K562 (cell line): ENCODE measurements at regions not wholly inside any gene's neighbourhood (a gene's known extent, or its start where the extent isn't known, plus 50 kb on each side); places are given as distances from the start of the nearest gene placed in this dataset.

Experiments
- ATAC-seq: fragments of 200-7000 bp; cut with Tn5 transposase; 3 replicates; pipeline ENCODE4 v1.9.1; 2020; ENCODE audit warnings: moderate library complexity
- BruUV-seq: library from RNA; stranded (reverse); fragments of 400-500 nt; replicated peaks from 2 replicates; lab custom pipeline; 2021; lab: Mats Ljungman, UMichigan
- CTCF ChIA-PET: fragments of 300-600 bp; formaldehyde crosslinking; extraction: SDS; loops from one replicate; lab custom pipeline; 2021; ENCODE audit warnings: low intra/inter-chr PET ratio; lab: Yijun Ruan, JAX
- POLR2A ChIA-PET: fragments of 300-600, 350-650 bp; sonication (Branson Sonifier 250); formaldehyde crosslinking; extraction: SDS; loops from one replicate; lab custom pipeline; 2021; ENCODE audit warnings: antibody characterized with exemption, inconsistent platforms; lab: Yijun Ruan, JAX
- DNase-seq, 4 experiments: peaks; one replicate each; pipeline versions ENCODE4 v3.0.0 to v3.0.0-alpha.2; 2011 to 2018; ENCODE audit warnings: low spot score in 3 of 4, mixed read lengths in 3 of 4; ENCODE audit errors: extremely low read depth in 1 of 4
- FAIRE-seq: peaks from 2 replicates; lab custom pipeline; 2011; peaks lifted over from hg19 to GRCh38; lab: Jason Lieb, UNC
- H2AFZ ChIP-seq: 2 replicates; pipeline ENCODE4 v1.6.0; 2011; ENCODE audit warnings: low read depth, low read length, control low read depth, inconsistent platforms
- H3K27ac ChIP-seq: fragments of 200-600 bp; 3 replicates; pipeline ENCODE4 v1.8.0; 2011; ENCODE audit warnings: low read depth, mild to moderate bottlenecking, control low read depth, inconsistent platforms, low read length, moderate library complexity, mixed read lengths; ENCODE audit errors: extremely low read depth
- H3K27me3 ChIP-seq, 2 experiments: fragments of 300-600 bp in 1 of 2; 2 replicates in 1 of 2; 3 replicates in 1 of 2; pipeline versions ENCODE4 v1.6.0 to v1.8.0; 2011; ENCODE audit warnings: inconsistent platforms in 2 of 2, low read length in 2 of 2, mild to moderate bottlenecking in 1 of 2, mixed read lengths in 1 of 2, moderate library complexity in 1 of 2; ENCODE audit not compliant: control insufficient read depth in 2 of 2, insufficient read depth in 2 of 2
- H3K36me3 ChIP-seq: fragments of 300-600 bp; 3 replicates; pipeline ENCODE4 v1.8.0; 2011; ENCODE audit warnings: mild to moderate bottlenecking, low read length, inconsistent platforms; ENCODE audit not compliant: control insufficient read depth, insufficient read depth
- H3K4me1 ChIP-seq, 2 experiments: fragments of 200-600 bp in 1 of 2; replicated peaks in 1 of 2; 2 replicates in 1 of 2; 3 replicates in 1 of 2; pipeline versions ENCODE4 v1.5.1 to v1.8.0; 2011; ENCODE audit warnings: inconsistent platforms in 2 of 2, low read length in 2 of 2, mild to moderate bottlenecking in 1 of 2, mixed read lengths in 1 of 2, moderate library complexity in 1 of 2; ENCODE audit not compliant: control insufficient read depth in 2 of 2, insufficient read depth in 2 of 2
- H3K4me2 ChIP-seq: 2 replicates; pipeline ENCODE4 v1.6.1; 2011; ENCODE audit warnings: low read length, control low read depth, inconsistent platforms, mixed read lengths; ENCODE audit not compliant: insufficient read depth
- H3K4me3 ChIP-seq: fragments of 200-600 bp; sonication (generic), shearing (Covaris generic); 2 replicates; pipeline ENCODE4 v1.5.1; 2016; ENCODE audit warnings: control low read depth, inconsistent platforms
- H3K79me2 ChIP-seq: fragments of 200-600 bp; 3 replicates; pipeline ENCODE4 v1.8.0; 2011; ENCODE audit warnings: low read length, inconsistent platforms; ENCODE audit not compliant: control insufficient read depth, insufficient read depth
- H3K9ac ChIP-seq, 2 experiments: 2 replicates each; pipeline versions ENCODE4 v1.6.0 to v1.6.1; 2011; ENCODE audit warnings: low read depth in 2 of 2, low read length in 2 of 2, control low read depth in 1 of 2, inconsistent platforms in 1 of 2, mild to moderate bottlenecking in 1 of 2, mixed read lengths in 1 of 2; ENCODE audit not compliant: insufficient read depth in 1 of 2
- H3K9me1 ChIP-seq: one replicate; pipeline ENCODE4 v1.6.0; 2011; ENCODE audit warnings: inconsistent platforms, mild to moderate bottlenecking, low read length, moderate library complexity; ENCODE audit not compliant: control insufficient read depth, insufficient read depth
- H3K9me3 ChIP-seq: replicated peaks from 2 replicates; pipeline ENCODE4 v1.5.1; 2011; ENCODE audit warnings: low read depth, low read length, inconsistent platforms; ENCODE audit not compliant: control insufficient read depth, insufficient read depth
- H4K20me1 ChIP-seq: replicated peaks from 2 replicates; pipeline ENCODE4 v1.6.1; 2011; ENCODE audit warnings: low read length, inconsistent platforms, mixed read lengths; ENCODE audit not compliant: control insufficient read depth, insufficient read depth
- CEBPG ChIP-seq, 3 experiments: fragments of 200-800 bp in 1 of 3; sonication (Bioruptor generic) in 1 of 3; sonication (generic) in 1 of 3; formaldehyde crosslinking in 1 of 3; IDR thresholded peaks in 2 of 3; conservative IDR thresholded peaks in 1 of 3; 2 replicates each; pipeline versions ENCODE4 v1.6.1 to v1.8.0; 2016 to 2022; ENCODE audit warnings: missing compliant biosample characterization in 2 of 3, missing genetic modification characterization in 2 of 3, mild to moderate bottlenecking in 1 of 3, missing genetic modification reagents in 1 of 3
- FOXJ3 ChIP-seq: sonication (generic); formaldehyde crosslinking; IDR thresholded peaks from 2 replicates; pipeline ENCODE4 v1.4.0; 2020; ENCODE audit warnings: mild to moderate bottlenecking, missing genetic modification reagents
- GABPB2 ChIP-seq: fragments of 250-450 bp; sonication (Bioruptor Pico); conservative IDR thresholded peaks from 2 replicates; pipeline ENCODE4 v1.5.1; 2021; ENCODE audit warnings: mild to moderate bottlenecking
- JUN ChIP-seq, 2 experiments: sonication (generic) in 1 of 2; formaldehyde crosslinking in 1 of 2; IDR thresholded peaks; 2 replicates each; pipeline versions ENCODE4 v1.6.1 to v1.8.0; 2012 to 2022; ENCODE audit warnings: borderline replicate concordance in 2 of 2, mild to moderate bottlenecking in 2 of 2, improper control_type of control experiment in 1 of 2, low read depth in 1 of 2, low read length in 1 of 2, missing genetic modification reagents in 1 of 2
- MIER1 ChIP-seq: fragments of 450-650 bp; IDR thresholded peaks from 2 replicates; pipeline ENCODE4 v1.6.1; 2016; ENCODE audit warnings: antibody characterized with exemption, mild to moderate bottlenecking, low read depth
- NCOA1 ChIP-seq: fragments of 450-650 bp; IDR thresholded peaks from 2 replicates; pipeline ENCODE4 v1.6.1; 2016; ENCODE audit warnings: low read depth
- NR1H2 ChIP-seq: sonication (generic); formaldehyde crosslinking; IDR thresholded peaks from 2 replicates; pipeline ENCODE4 v1.4.0; 2020; ENCODE audit warnings: mild to moderate bottlenecking, missing genetic modification reagents
- NR3C1 ChIP-seq: sonication (generic); formaldehyde crosslinking; IDR thresholded peaks from 2 replicates; pipeline ENCODE4 v1.8.1; 2022; ENCODE audit warnings: missing genetic modification reagents
- SLC30A9 ChIP-seq: fragments of 250-450 bp; sonication (Bioruptor Pico); IDR thresholded peaks from 2 replicates; pipeline ENCODE4 v1.8.0; 2022; ENCODE audit warnings: mild to moderate bottlenecking, moderate library complexity
- ZNF174 ChIP-seq: fragments of 250-450 bp; sonication (Bioruptor Pico); IDR thresholded peaks from 2 replicates; pipeline ENCODE4 v1.4.0; 2020; ENCODE audit warnings: mild to moderate bottlenecking
- ZNF175 ChIP-seq: fragments of 200-800 bp; sonication (Bioruptor generic); IDR thresholded peaks from 2 replicates; pipeline ENCODE4 v1.6.1; 2016; ENCODE audit warnings: low read depth, mild to moderate bottlenecking, missing genetic modification characterization, missing compliant biosample characterization
- ZNF347 ChIP-seq: fragments of 450-650 bp; formaldehyde crosslinking; IDR thresholded peaks from 2 replicates; pipeline ENCODE4 v1.4.0; 2020; ENCODE audit warnings: low read depth, mild to moderate bottlenecking, moderate library complexity
- ZNF507 ChIP-seq: conservative IDR thresholded peaks from 2 replicates; pipeline ENCODE4 v1.6.1; 2017; ENCODE audit warnings: missing genetic modification characterization, missing compliant biosample characterization
- WGBS: fragments of 100-300 bp; shearing (Covaris generic); methylation state at CpG from one replicate; pipeline ENCODE4 v1.1.6; 2016; ENCODE audit warnings: low coverage, mixed read lengths; ENCODE audit not compliant: insufficient coverage; ENCODE audit errors: missing lambda C conversion rate; 5-methylcytosine and 5-hydroxymethylcytosine counted together
- in situ Hi-C: fragments of 300-500 bp; cut with MboI; formaldehyde crosslinking; loops from 4 replicates; pipeline ENCODE4 v1.15.0; 2018; ENCODE audit warnings: inconsistent platforms, mixed read lengths
- intact Hi-C: fragments of 100-400 bp; cut with micrococcal nuclease; formaldehyde crosslinking; loops from 2 replicates; pipeline ENCODE4 v1.14.2; 2022

- no TSS peak for BruUV-seq
- ATAC-seq = no peak
- Histone ChIP-seq H3K9ac (no peak overlapping the region), H3K4me1 (no peaks in the 10 kb centered on the region), H3K9me1 (no peaks in the 10 kb centered on the region), H3K36me3 (no peaks in the 10 kb centered on the region), H3K27ac (no peak overlapping the region), H3K4me3 (no peak overlapping the region), H3K27me3 (no peaks in the 10 kb centered on the region), H2AFZ (no peak overlapping the region), H3K79me2 (no peaks in the 10 kb centered on the region), H3K4me2 (no peak overlapping the region), H3K9me3 (no peaks in the 10 kb centered on the region), H4K20me1 (no peaks in the 10 kb centered on the region)
- no peak for FAIRE-seq
- 56% methylated on average over 1 of the region's 1 CpG for WGBS
- in situ Hi-C loops (no loop called here), intact Hi-C loops (no loop called here)
- no peak for DNase-seq
- POLR2A ChIA-PET = interaction anchor here (1.6 kb wide), 1 partner anchor 13 kb away, joined by 3 read pairs; no protein-coding TSS in a partner anchor
- CTCF ChIA-PET = no interaction called here
- no peak for TF ChIP-seq CEBPG (CRISPR knock-in tag; IDR thresholded peaks at IDR 0.05)
- TF ChIP-seq CEBPG (tag; conservative IDR thresholded peaks at IDR 0.05 in 1 of 2, IDR thresholded peaks at IDR 0.05 in 1 of 2) = no peak
- no peak for TF ChIP-seq ZNF175
- TF ChIP-seq NR3C1 (CRISPR knock-in tag) = no peak
- TF ChIP-seq ZNF347 (CRISPR knock-in tag) = no peak
- TF ChIP-seq GABPB2 (CRISPR knock-in tag) = no peak
- TF ChIP-seq ZNF174 (CRISPR knock-in tag) = no peak
- no peak for TF ChIP-seq NR1H2 (CRISPR knock-in tag)
- no peak for TF ChIP-seq NCOA1
- TF ChIP-seq FOXJ3 (CRISPR knock-in tag) = no peak
- TF ChIP-seq MIER1 = no peak
- TF ChIP-seq ZNF507 = no peak
- TF ChIP-seq JUN (IDR thresholded peaks at IDR 0.05; ENCODE audit: borderline replicate concordance, low read depth, low read length) = no peak
- TF ChIP-seq JUN (CRISPR knock-in tag; IDR thresholded peaks at IDR 0.05; ENCODE audit: borderline replicate concordance) = no peak
- TF ChIP-seq SLC30A9 = no peak
These were observed 143.0 kb downstream of the APIP start for GRCh38 chr11:34773211-34773610.
